Stimulated activated CD8-positive, alpha-beta memory T cell treated with anti-CD3 and anti-CD28 coated beads, Interleukin-7, amount 100 ng/mL, for 24 hours (primary cell): ENCODE measurements at regions not wholly inside any gene's neighbourhood (a gene's known extent, or its start where the extent isn't known, plus 50 kb on each side); places are given as distances from the start of the nearest gene placed in this dataset.

Experiments
- DNase-seq: peaks from one replicate; pipeline ENCODE4 v3.0.0-alpha.2; 2020; ENCODE audit warnings: low read depth

DNA sequence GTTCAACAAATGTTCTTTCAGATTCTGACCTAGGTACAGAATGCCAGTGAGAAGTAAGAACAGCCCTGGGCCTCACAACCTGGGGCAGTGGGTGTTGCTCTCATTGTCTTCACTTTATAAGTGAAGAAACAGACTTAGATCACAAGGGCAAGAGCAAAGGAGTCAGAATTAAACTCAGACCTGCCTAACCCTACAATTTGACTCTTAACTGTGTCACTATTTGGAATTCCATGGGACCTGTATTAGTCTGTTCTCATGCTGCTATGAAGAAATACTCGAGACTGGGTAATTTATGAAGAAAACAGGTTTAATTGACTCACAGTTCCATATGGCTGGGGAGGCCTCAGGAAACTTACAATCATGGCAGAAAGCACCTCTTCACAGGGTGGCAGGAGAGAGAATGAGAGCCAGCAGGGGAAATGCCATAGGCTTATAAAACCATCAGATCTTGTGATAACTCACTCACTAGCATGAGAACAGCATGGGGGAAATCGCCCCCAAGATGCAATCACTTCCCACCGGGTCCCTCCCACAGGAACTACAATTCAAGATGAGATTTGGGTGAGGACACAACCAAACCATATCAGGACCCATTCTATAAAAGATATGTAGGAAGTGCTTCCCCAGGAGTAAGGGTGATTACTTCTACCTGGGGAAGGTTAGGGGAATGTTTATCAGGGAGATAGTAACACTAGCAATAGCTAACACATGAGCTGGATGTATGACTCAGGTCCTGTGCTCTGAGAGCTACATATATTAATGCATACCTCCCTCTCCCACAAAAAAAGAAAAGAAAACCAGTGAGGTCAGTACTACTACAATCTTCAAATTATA lies 270.1 kb downstream of the SOX9 start:
- no peak for DNase-seq

DNA sequence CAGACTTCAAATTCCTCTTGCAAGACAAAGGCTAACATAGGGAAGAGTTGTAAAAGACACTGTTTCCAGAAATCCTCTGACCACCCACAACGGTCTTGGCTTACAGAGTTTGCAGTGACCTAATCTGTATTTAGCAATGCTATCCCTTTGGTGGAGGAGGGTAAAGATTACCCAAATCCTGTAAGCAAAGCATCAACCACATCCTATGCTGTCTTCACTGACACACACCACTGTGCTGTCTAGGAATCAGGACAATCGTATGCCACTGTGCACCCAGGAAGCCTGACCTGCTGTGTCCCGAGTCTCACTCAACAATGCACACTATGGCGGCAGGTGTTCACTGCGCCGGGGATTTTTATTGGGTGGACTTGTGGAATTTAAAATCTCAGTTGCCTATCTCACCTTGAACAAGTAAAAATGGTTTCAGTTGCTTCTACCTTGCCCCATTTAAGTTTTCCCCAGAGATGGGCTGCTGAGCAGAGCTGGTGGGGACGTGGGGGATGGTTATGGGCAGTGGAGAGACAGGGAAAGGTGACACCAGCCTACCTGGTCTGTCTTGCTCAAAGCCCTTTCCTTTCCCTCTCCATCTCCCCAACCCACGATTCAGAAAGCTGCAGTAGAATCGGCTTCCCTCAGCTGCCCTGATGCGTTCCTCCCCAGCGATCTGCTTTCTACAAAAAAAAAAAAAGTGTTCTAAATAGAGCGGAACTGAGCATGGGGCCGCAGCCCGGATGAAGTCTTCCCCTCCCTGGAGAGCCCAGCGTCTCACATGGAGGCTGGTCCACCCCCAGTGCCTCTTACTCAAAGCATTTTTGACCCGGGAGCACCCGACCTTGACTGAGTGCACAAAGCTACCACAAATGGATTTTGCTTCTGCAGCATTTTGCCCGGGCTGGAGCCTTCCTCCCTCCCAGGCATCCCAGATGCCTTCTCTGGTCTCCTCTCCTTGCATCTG lies 271.5 kb downstream of the SOX9 start:
- no peak for DNase-seq

DNA sequence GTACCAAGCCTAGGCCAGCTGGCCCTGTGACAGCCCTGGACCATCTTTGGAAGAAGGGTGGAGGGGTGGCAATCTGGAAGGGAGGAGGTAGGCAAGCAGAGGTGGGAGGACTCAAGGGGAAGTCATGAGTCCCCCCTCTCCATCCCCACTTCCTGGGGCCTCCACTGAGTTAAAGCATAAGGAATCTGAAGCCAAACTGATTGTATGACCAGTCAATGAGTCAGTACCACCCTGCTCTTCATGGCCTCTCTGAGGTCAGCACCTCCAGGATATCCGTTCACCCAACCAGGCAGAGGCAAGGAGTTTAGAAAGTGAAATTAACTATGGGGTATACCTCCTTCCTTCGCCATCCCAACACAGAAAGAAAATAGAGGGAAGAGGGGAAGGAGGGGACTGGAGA lies 272.7 kb downstream of the SOX9 start:
- no peak for DNase-seq

DNA sequence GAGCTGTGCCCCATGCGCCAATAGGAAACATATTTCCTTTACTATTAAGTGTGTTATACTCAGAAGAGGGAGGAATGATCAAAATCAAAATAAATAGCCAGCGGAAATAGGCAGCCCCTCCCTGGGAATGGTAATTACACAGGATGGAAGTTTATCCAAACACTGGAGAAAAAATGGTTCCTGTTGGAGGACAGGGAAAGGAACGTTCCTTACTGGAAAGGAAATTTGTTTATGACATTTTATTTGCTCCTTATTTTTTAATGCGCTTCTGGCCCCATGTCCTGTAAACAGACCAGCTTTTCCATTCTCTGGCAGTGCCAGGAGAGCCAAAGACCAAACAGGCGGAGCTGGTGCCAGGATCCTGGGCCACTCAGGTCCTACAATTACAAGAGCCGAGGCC lies 273.7 kb downstream of the SOX9 start:
- DNase-seq = no peak

DNA sequence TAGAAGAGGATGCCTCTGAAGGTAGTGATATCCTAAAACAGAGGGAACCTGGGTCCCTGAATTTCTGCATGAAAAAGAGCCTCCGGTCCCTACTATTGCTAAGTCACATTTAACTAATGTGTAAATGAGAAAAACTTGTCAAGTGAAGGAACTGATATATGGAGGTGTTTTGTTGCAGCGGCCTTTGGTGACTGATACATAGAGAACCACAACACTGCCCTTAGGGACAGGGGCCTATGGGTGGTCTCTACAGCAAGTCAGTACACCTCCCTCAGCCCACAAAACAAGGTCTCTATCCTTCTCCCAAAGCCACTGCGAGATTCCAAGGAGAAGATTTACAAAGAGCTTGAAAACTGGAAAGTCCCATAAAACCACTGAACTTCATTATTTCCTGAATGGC lies 275.3 kb downstream of the SOX9 start:
- no peak for DNase-seq

DNA sequence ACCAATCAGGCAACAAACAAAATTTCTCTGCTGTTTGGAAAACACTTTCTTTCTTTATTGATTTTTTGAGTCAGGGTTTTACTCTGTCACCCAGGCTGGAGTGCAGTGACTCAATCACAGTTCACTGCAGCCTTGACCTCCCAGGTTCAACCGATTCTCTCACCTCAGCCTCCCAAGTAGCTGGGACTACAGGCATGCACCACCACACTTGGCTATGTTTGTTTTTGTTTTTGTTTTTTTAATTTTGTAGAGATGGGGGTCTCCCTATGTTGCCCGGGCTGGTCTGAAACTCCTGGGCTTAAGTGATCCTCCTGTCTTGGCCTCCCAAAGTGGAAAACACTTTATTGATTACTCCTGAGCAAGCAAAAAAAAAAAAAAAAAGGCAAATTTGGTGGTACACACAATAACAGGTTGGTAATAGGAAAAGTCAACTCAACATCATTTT lies 276.4 kb downstream of the SOX9 start:
- no peak for DNase-seq

DNA sequence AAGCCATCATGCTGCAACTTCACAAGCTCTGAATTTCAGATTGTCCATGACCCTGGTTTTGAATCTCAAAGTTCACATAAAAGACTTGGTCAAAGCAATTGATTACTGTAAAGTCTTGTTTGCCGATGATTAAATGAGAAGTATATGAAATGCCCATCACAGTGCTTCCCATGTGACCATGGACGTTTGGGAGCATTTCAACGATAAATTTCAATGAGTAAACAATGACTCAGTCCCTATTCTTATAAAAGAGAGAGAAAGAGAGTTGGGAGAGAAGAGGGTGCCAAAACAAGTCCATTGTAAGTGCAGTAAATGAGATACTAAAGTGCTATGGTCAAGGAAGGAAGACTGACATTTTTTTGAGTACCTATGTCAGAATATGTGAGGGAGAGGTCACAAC lies 276.9 kb downstream of the SOX9 start:
- no peak for DNase-seq

DNA sequence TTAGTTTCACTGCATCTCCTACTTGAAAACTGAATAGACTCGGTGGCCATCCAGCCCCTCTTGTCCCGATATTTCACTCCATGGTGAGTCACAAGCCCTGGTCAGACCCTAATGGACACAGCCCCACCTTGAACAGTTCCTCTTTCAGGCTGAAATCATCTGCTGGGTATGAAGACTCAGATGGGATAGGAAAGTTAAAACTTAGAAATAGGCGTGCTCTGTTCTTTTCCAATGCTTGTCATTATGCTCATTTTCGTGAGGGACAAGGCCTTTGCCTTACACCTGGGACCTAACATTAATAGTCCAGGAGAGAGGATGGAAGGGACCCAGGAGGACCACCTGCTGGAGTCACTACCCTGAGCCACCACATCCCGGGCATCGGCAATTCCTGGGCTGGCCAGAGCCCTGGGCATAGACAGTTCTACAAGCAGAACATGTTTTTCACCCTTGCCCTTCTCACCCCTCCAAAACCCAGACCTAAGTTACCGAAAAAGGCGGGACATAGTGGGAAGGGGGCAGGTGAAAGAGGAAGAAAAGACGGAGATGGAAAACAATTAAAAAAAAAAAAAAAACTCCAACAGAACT lies 278.3 kb downstream of the SOX9 start:
- no peak for DNase-seq

DNA sequence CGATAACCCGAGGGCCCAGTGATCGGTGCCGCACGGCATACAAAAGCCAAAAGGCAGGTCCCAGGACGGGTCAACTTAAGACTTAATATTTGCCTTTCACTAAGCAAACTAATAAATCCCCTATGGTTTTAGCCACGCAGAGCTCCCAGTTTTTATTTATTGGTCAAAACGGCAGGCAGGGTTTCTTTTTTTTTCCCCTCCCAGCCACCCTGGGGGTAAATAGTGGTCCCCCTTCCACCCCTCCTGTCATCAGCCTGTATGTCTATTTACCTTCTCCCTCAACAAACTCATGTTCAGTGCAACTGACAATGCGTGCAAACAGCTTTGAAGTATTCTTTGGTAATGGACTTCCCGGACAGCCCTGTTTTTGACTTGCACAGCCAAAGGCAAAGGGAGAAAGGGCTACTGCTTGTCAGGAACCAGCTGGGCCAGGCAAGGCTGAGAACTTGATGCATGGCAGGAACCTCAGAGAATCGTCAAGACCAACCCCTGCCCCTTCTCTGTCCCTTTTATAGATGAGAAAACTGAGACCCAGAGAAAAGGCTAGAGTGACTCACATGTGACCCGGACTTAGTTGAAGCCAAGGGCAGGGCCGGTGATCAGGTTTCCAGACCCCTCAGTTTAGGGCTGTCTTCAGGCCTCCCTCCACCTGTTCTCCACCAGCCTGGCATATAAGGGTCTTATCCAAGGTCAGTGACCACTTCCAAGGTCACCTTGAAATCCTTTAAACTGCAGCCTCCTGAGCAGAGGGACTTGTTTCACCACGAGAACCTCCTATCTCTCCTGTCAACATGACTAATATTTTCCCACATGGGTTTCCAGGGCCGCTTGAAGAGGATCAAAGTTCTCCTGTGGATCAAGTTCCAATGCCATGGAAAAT lies 279.0 kb downstream of the SOX9 start:
- no peak for DNase-seq

DNA sequence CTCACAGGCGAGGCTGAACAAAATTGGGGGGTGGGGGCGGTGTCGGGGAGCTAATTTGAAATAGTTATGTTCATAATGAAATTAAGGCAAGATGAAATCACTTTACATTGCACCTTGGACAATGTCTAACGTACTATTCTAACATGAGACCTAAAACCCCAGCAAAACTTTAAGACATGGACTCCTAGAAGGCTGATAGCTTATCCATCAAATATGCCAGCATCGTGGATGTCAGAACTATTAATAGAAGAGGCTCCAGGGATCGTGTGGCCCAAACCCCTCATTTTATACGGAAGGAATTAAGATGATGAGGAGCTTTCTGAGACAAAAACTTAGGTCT lies 279.6 kb downstream of the SOX9 start:
- DNase-seq = no peak

DNA sequence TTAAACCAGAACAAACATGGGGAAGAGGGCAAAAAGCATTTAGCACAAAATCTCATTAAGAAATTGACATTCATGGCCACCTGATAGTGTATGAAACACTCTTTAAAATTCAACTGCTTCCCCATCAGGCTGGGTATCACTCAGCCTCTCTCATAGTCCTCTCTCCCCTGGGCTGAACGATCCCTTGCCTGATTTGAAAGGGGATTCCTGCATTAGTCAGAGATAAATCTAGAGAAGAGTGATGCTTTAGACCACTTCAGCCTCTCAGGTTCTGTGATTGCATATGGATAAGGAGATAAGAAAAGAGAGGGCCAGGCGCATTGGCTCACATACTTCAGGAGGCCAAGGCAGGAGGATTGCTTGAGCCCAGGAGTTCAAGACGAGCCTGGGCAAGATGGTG lies 280.0 kb downstream of the SOX9 start:
- no peak for DNase-seq

DNA sequence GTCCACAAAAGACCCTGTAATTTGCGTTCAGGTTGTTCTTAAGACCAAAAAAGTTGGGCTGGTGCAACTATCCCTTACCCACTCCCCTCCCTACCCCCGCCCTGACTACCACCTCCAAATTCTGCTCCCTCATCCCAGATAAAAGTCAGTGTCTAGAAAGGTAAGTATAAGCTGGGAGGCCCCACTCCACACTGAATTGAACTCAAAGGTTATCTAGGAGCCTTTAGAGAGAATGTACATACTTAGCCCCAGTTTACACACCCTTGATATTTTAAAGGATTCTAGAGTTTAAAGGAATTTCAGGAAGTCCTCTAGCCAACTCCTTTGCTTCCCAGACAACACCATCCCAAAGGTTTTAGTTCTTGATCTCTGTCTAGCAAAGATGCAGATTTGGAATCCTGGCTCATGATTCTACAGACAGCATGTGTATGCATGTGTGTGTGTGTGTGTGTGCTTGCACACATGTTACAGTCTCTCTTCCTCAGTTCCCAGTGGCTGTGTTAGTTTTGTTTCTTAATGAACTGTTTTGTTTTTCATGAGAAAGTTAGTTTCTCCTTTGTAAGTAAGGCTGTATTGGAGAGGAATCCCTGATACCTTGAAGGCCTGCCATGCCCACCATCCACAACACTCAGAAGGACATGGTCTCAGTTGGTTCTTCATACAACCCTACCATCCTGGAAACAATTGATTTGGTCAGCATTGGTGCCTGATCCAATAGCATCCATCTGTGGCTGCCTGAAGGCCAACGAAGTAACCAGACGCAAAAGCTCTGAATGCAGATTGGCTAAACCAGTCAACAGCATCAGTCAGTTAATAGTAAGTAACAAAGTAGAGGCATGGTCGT lies 281.3 kb downstream of the SOX9 start:
- DNase-seq = no peak

DNA sequence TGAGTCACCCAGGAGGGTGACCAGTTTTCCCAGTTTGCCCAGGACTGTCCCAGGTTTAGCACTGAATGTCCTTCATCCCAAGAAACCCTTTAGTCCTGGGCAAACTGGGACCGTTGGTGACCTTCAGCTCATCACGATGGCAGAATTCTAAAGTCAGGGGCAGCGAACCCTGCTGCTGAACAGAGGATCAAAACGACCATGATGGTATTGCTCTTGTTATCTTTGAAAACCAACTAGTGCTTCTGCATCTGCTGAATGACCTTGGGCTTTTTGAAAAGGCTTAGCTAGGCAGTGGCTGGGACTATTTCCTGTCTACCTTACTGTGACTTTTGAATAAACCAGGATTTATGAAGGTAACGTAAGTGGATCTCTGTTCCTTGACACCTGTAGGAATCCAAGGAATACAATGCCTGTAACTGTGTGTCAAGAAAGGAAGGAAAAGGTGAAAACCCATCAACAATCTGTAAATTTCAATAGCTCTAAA lies 281.9 kb downstream of the SOX9 start:
- DNase-seq = no peak

DNA sequence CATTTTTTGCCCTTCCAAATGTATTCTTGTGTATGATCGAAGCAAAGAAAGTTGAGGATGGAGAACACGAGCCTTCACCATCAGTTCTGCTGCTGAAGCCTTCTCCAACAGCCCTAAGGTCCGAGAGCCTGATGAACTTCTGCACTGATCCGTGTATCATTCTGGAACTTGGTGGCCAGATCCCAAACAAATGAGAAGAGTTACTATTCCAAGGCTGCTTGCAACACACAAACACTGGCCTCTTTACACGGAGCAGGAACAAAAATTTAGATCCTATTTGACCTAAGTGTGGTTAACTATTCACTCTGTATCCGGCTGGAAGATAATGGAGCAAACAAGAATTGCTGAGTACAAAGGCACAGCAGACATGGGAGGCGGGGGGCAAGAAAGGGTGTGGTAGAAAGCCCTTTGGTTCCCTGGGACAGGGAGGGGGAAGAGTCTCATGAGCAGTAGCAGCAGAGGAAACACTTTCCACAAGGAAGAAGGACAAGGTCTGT lies 282.9 kb downstream of the SOX9 start:
- no peak for DNase-seq

DNA sequence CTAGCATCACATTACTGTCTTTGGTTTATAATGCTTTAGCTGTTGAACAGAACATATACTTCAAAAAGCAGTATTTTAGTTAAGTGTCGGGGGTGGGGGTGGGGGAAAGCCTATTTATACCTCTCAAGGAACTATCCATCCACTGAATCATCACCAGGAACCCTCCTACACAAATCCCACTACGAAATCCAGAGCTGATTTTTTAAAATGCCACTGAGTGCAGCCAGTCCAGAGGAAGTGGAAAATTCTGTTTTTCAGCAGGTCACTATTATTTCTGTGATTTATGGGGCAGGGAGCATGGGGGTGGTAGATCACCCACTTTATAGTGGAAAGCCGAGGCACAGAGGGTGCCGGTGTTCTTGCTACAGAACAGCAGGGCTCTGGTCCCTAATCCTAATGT lies 284.1 kb downstream of the SOX9 start:
- DNase-seq = no peak

DNA sequence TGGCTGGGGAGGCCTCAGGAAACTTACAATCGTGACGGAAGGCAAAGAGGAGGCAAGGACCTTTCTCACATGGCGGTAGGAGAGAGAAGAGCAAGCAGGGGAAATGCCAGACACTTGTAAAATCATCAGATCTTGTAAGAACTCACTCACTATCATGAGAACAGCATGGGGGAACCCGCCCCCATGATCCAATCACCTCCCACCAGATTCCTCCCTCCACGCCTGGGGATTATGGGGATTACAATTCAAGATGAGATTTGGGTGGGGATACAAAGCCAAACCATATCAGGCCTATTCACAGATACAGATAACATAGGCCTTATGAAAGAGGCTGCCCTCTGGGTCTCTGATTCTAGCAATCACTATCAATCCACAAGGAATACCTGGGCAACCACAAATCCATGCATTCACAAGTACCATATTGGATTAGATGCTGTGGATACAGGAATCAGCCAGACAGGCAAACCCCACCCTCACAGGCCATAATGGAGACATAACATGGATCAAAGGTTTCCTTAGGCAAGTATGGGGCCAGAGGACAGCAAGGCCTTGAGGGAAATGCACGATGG lies 284.9 kb downstream of the SOX9 start:
- DNase-seq = no peak

DNA sequence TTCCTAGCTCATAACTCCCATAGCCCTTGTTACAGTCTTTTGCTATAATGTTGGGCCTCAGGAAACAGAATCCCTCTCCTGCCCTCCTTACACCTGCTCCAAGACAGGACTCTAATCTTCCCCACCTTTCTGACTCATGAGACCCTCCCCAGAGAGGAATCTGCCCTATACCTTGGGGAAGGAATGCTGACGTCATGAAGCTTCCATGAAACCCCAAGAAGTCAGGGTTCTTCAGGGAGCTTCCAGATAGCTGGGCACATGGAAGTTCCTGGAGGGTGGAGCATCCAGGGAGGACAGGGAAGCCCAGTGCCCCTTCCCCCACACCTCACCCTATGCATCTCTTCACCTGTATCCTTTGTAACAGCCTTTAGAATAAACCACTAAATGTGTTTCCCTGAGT lies 285.7 kb downstream of the SOX9 start:
- no peak for DNase-seq

DNA sequence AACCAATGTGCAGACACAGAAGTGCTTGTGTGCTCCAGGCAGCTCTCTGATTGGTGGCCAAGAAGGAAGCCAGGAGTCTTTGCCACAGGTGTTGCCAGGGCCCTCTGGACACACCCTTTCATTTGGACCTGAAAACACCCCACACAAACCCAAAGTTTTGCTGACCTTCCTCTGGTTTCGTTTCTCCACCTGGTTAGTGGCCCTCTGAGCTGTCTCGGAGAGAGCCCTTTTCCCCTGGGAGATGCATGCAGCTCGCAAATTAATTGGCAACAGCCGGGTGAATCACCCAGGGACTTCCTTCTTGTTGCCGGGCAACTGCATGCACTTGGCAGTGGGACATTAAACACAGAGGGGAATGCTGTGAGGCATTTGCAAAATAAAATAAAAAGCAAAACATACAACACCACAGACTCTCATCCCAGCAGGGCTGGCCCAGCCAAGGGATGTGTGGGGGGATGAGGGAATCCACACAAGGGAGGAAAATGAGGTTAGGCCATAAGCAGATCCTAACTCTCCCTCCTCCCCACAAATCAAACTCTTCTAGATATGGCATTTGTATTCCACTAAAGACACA lies 286.6 kb downstream of the SOX9 start:
- DNase-seq = no peak

DNA sequence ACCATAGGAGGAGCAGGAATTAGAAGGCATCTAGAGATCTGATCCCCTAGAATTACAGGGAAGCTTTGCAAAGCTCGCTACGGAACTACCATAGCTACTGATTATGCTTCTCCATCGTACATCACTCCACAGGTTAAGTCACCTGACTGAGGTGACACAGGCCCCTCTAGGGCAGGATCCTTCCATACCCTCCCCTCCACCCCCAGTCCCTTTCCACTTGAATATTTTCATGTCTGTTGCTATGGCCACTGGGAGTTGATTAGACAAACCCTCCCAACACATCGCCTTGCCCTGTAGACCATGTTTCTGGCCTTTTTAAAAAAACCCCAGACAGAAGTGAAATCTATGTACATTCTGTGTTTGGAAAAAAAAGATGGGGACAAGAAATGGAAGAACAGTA lies 287.1 kb downstream of the SOX9 start:
- no peak for DNase-seq

DNA sequence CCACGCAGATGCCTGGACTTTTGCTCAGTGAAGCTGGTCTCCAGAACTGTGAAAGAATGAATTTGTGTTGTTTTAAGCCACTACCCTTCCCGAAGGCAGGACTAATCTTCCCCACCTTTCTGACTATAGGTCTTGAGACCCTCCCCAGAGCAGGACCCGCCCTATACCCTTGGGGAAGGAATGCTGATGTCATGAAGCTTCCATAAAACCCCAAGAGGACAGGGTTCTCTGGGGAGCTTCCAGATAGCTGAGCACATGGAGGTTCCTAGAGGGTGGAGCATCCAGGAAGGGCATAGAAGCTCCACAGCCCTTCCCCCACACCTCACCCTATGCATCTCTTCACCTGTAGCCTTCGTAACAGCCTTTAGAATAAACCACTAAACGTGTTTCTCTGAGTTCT lies 287.8 kb downstream of the SOX9 start:
- DNase-seq = no peak
